Muscle layer of colon (tissue), 2 donors: ENCODE measurements at regions not wholly inside any gene's neighbourhood (a gene's known extent, or its start where the extent isn't known, plus 50 kb on each side); places are given as distances from the start of the nearest gene placed in this dataset.

Source experiments
- H3K27ac ChIP-seq: one replicate; pipeline ENCODE4 v1.7.0; 2013; ENCODE audit warnings: low read depth, mild to moderate bottlenecking, low read length, moderate library complexity
- H3K27me3 ChIP-seq, 2 donors: one replicate each; pipeline ENCODE4 v1.7.0; 2013; ENCODE audit warnings: low read length in 2 of 2, mild to moderate bottlenecking in 2 of 2; ENCODE audit not compliant: insufficient read depth in 2 of 2, control insufficient read depth in 1 of 2
- H3K36me3 ChIP-seq: one replicate; pipeline ENCODE4 v1.7.0; 2013; ENCODE audit warnings: mild to moderate bottlenecking, low read length; ENCODE audit not compliant: insufficient read depth
- H3K4me1 ChIP-seq: one replicate; pipeline ENCODE4 v1.7.0; 2013; ENCODE audit warnings: mild to moderate bottlenecking, low read length; ENCODE audit not compliant: insufficient read depth
- H3K4me3 ChIP-seq, 2 donors: one replicate each; pipeline ENCODE4 v1.7.0; 2013; ENCODE audit warnings: low read length in 2 of 2, low read depth in 1 of 2, mild to moderate bottlenecking in 1 of 2, moderate library complexity in 1 of 2
- H3K9ac ChIP-seq: one replicate; pipeline ENCODE4 v1.7.0; 2013; ENCODE audit warnings: low read length
- H3K9me3 ChIP-seq: one replicate; pipeline ENCODE4 v1.7.0; 2013; ENCODE audit warnings: mild to moderate bottlenecking, low read length
- donor health status: abdominal sarcoma.
- donor health status: Adenocarcinoma of cecum.

GRCh38 chr5:116361171-116361967 lies 213.3 kb downstream of the SEMA6A start:
- peaks cover 27% of the 10 kb centered on the region for H3K4me1 ChIP-seq
- no peaks in the 10 kb centered on the region for H3K36me3 ChIP-seq
- H3K4me3 ChIP-seq, result peak overlapping the region; percentile 42 to 51
- no peaks in the 10 kb centered on the region for H3K9me3 ChIP-seq
- H3K9ac ChIP-seq, result no peak overlapping the region
- H3K27me3 ChIP-seq, result no peaks in the 10 kb centered on the region
- peak overlapping the region; percentile 30 for H3K27ac ChIP-seq

- peak overlapping the region; percentile 41 for H3K27ac ChIP-seq
- peaks cover 27% of the 10 kb centered on the region for H3K4me1 ChIP-seq
- peak overlapping the region; percentile 15 for H3K9ac ChIP-seq
- no peaks in the 10 kb centered on the region for H3K27me3 ChIP-seq
- no peaks in the 10 kb centered on the region for H3K9me3 ChIP-seq
- peak overlapping the region in 1 of 2 donors; percentile 42 for H3K4me3 ChIP-seq
- no peaks in the 10 kb centered on the region for H3K36me3 ChIP-seq
Observed at GRCh38 chr5:116360008-116360853, 214.4 kb downstream of the SEMA6A start.

GRCh38 chr5:116359592-116359991 lies 215.0 kb downstream of the SEMA6A start:
- Histone ChIP-seq H3K27me3 (no peaks in the 10 kb centered on the region), H3K9me3 (no peaks in the 10 kb centered on the region), H3K27ac (peak overlapping the region; percentile 41)

GRCh38 chr5:116358911-116359418 lies 215.7 kb downstream of the SEMA6A start:
- H3K4me1 ChIP-seq, result peaks cover 27% of the 10 kb centered on the region
- no peaks in the 10 kb centered on the region for H3K27me3 ChIP-seq
- no peaks in the 10 kb centered on the region for H3K36me3 ChIP-seq
- H3K9ac ChIP-seq, result no peak overlapping the region
- H3K4me3 ChIP-seq, result no peak overlapping the region
- H3K27ac ChIP-seq, result no peak overlapping the region
- H3K9me3 ChIP-seq, result no peaks in the 10 kb centered on the region

More at GRCh38 chr5:116359592-116359991, 215.0 kb downstream of the SEMA6A start:
- Histone ChIP-seq H3K4me1 (peaks cover 27% of the 10 kb centered on the region), H3K4me3 (peak overlapping the region in 1 of 2 donors; percentile 42), H3K9ac (no peak overlapping the region), H3K36me3 (no peaks in the 10 kb centered on the region)

GRCh38 chr5:116358015-116358523 lies 216.6 kb downstream of the SEMA6A start:
- no peak overlapping the region for H3K27ac ChIP-seq
- H3K27me3 ChIP-seq, result no peaks in the 10 kb centered on the region
- no peaks in the 10 kb centered on the region for H3K9me3 ChIP-seq
- H3K36me3 ChIP-seq, result no peaks in the 10 kb centered on the region
- H3K9ac ChIP-seq, result no peak overlapping the region
- H3K4me3 ChIP-seq, result no peak overlapping the region
- peaks cover 27% of the 10 kb centered on the region for H3K4me1 ChIP-seq

GRCh38 chr5:116355819-116356601 lies 218.6 kb downstream of the SEMA6A start:
- H3K27ac ChIP-seq, result no peak overlapping the region
- no peak overlapping the region for H3K9ac ChIP-seq
- H3K36me3 ChIP-seq, result no peaks in the 10 kb centered on the region
- H3K4me1 ChIP-seq, result peaks cover 21% of the 10 kb centered on the region
- H3K4me3 ChIP-seq, result no peak overlapping the region
- H3K9me3 ChIP-seq, result no peaks in the 10 kb centered on the region
- no peaks in the 10 kb centered on the region for H3K27me3 ChIP-seq

- no peaks in the 10 kb centered on the region for H3K36me3 ChIP-seq
- H3K9me3 ChIP-seq, result no peaks in the 10 kb centered on the region
- no peak overlapping the region for H3K27ac ChIP-seq
- no peak overlapping the region for H3K9ac ChIP-seq
- no peaks in the 10 kb centered on the region for H3K27me3 ChIP-seq
- no peak overlapping the region for H3K4me3 ChIP-seq
- H3K4me1 ChIP-seq, result peaks cover 7% of the 10 kb centered on the region
Observed at GRCh38 chr5:116354699-116355098, 219.9 kb downstream of the SEMA6A start.

- no peak overlapping the region for H3K4me3 ChIP-seq
- no peaks in the 10 kb centered on the region for H3K27me3 ChIP-seq
- H3K4me1 ChIP-seq, result no peaks in the 10 kb centered on the region
- no peak overlapping the region for H3K9ac ChIP-seq
- no peaks in the 10 kb centered on the region for H3K36me3 ChIP-seq
- H3K27ac ChIP-seq, result no peak overlapping the region
- H3K9me3 ChIP-seq, result no peaks in the 10 kb centered on the region
Observed at GRCh38 chr5:116347657-116348056, 227.0 kb downstream of the SEMA6A start.

GRCh38 chr5:116343961-116344360 lies 230.7 kb downstream of the SEMA6A start:
- no peaks in the 10 kb centered on the region for H3K27me3 ChIP-seq
- H3K4me1 ChIP-seq, result no peaks in the 10 kb centered on the region
- no peak overlapping the region for H3K27ac ChIP-seq
- no peak overlapping the region for H3K9ac ChIP-seq
- no peaks in the 10 kb centered on the region for H3K36me3 ChIP-seq
- H3K9me3 ChIP-seq, result no peaks in the 10 kb centered on the region
- no peak overlapping the region for H3K4me3 ChIP-seq
